GM19351 (cell line): ENCODE measurements at regions not wholly inside any gene's neighbourhood (a gene's known extent, or its start where the extent isn't known, plus 50 kb on each side); places are given as distances from the start of the nearest gene placed in this dataset.
"Not testable (repeated sequence)": the region's sequence is repeated elsewhere in the genome, so short reads cannot be mapped to it uniquely, and the experiment has no call there.

Experiments used
- ATAC-seq: cut with Tn5 transposase; IDR thresholded peaks from one replicate; pipeline ENCODE4 v1.9.1; 2021; ENCODE audit warnings: mild to moderate bottlenecking, moderate library complexity; ENCODE audit not compliant: unreplicated experiment

- no peak for ATAC-seq
Observed at GRCh38 chr13:38160131-38160530, 189.5 kb upstream of the UFM1 start.

- ATAC-seq, result no peak
Observed at GRCh38 chr13:38159710-38160109, 189.9 kb upstream of the UFM1 start.

GRCh38 chr13:38147050-38147449, 202.6 kb upstream of the UFM1 start:
- no peak for ATAC-seq

GRCh38 chr13:38141792-38142191, 207.9 kb upstream of the UFM1 start:
- ATAC-seq, result no peak

GRCh38 chr13:38135592-38135991, 214.1 kb upstream of the UFM1 start:
- ATAC-seq, result no peak

- no peak for ATAC-seq
Observed at GRCh38 chr13:38121267-38121666, 228.4 kb upstream of the UFM1 start.

GRCh38 chr13:38103851-38104250, 234.3 kb upstream of the TRPC4 start:
- no peak for ATAC-seq

GRCh38 chr13:38099751-38100150, 230.2 kb upstream of the TRPC4 start:
- no peak for ATAC-seq

- ATAC-seq, result no peak
Observed at GRCh38 chr13:38093425-38093824, 223.9 kb upstream of the TRPC4 start.

GRCh38 chr13:38090913-38091312, 221.3 kb upstream of the TRPC4 start:
- no peak for ATAC-seq

GRCh38 chr13:38086721-38087120, 217.1 kb upstream of the TRPC4 start:
- ATAC-seq, result no peak

GRCh38 chr13:38086013-38086412, 216.4 kb upstream of the TRPC4 start:
- ATAC-seq, result no peak

- ATAC-seq, result no peak
Observed at GRCh38 chr13:38073931-38074330, 204.4 kb upstream of the TRPC4 start.

- no peak for ATAC-seq
Observed at GRCh38 chr13:38072696-38073095, 203.1 kb upstream of the TRPC4 start.

GRCh38 chr13:38071340-38071739, 201.8 kb upstream of the TRPC4 start:
- ATAC-seq, result not testable (repeated sequence)

GRCh38 chr13:38053896-38054295, 184.3 kb upstream of the TRPC4 start:
- ATAC-seq, result no peak

GRCh38 chr13:38046049-38046376, 176.4 kb upstream of the TRPC4 start:
- no peak for ATAC-seq

GRCh38 chr13:38045278-38046048, 175.9 kb upstream of the TRPC4 start:
- ATAC-seq, result peak; percentile 92

- ATAC-seq, result no peak
Observed at GRCh38 chr13:38044067-38044466, 174.5 kb upstream of the TRPC4 start.

GRCh38 chr13:38042771-38043170, 173.2 kb upstream of the TRPC4 start:
- no peak for ATAC-seq

- ATAC-seq, result no peak
Observed at GRCh38 chr13:38024431-38024830, 154.9 kb upstream of the TRPC4 start.

- no peak for ATAC-seq
Observed at GRCh38 chr13:38017320-38017719, 147.7 kb upstream of the TRPC4 start.

GRCh38 chr13:38013676-38014075, 144.1 kb upstream of the TRPC4 start:
- no peak for ATAC-seq
